GM12864 (cell line): ENCODE measurements at regions not wholly inside any gene's neighbourhood (a gene's known extent, or its start where the extent isn't known, plus 50 kb on each side); places are given as distances from the start of the nearest gene placed in this dataset.

Source experiments
- DNase-seq: peaks from one replicate; pipeline ENCODE4 v3.0.0-alpha.2; 2011; ENCODE audit warnings: low read depth
- H3K4me3 ChIP-seq: 2 replicates; pipeline ENCODE4 v1.5.1; 2011; ENCODE audit warnings: mild to moderate bottlenecking, low read depth, low read length, control low read depth
- CTCF ChIP-seq: IDR thresholded peaks from 2 replicates; pipeline ENCODE4 v1.5.1; 2011; ENCODE audit warnings: low read depth, mild to moderate bottlenecking, moderate library complexity, low read length, control low read depth, inconsistent platforms; ENCODE audit errors: missing control alignments

- no peak for DNase-seq
- TF ChIP-seq CTCF = no peak
- H3K4me3 ChIP-seq = no peak overlapping the region
Observed at GRCh38 chr1:102190429-102190828, 193.7 kb upstream of the OLFM3 start.

- DNase-seq = no peak
Observed at GRCh38 chr1:102186536-102186935, 189.8 kb upstream of the OLFM3 start.

GRCh38 chr1:102185260-102185659, 188.5 kb upstream of the OLFM3 start:
- TF ChIP-seq CTCF = no peak
- H3K4me3 ChIP-seq = no peak overlapping the region
- DNase-seq = no peak

More at GRCh38 chr1:102186536-102186935, 189.8 kb upstream of the OLFM3 start:
- TF ChIP-seq CTCF = no peak
- no peak overlapping the region for H3K4me3 ChIP-seq

GRCh38 chr1:102184477-102184876, 187.8 kb upstream of the OLFM3 start:
- no peak overlapping the region for H3K4me3 ChIP-seq
- TF ChIP-seq CTCF = no peak
- no peak for DNase-seq

GRCh38 chr1:102183711-102184110, 187.0 kb upstream of the OLFM3 start:
- no peak for DNase-seq
- TF ChIP-seq CTCF = no peak
- H3K4me3 ChIP-seq = no peak overlapping the region

- H3K4me3 ChIP-seq = no peak overlapping the region
- TF ChIP-seq CTCF = no peak
- no peak for DNase-seq
Observed at GRCh38 chr1:102182603-102183260, 186.0 kb upstream of the OLFM3 start.

GRCh38 chr1:102181341-102181740, 184.6 kb upstream of the OLFM3 start:
- no peak for TF ChIP-seq CTCF
- no peak for DNase-seq
- H3K4me3 ChIP-seq = no peak overlapping the region
